ENCODE measurements at regions not wholly inside any gene's neighbourhood (a gene's known extent, or its start where the extent isn't known, plus 50 kb on each side); places are given as distances from the start of the nearest gene placed in this dataset.

DNA sequence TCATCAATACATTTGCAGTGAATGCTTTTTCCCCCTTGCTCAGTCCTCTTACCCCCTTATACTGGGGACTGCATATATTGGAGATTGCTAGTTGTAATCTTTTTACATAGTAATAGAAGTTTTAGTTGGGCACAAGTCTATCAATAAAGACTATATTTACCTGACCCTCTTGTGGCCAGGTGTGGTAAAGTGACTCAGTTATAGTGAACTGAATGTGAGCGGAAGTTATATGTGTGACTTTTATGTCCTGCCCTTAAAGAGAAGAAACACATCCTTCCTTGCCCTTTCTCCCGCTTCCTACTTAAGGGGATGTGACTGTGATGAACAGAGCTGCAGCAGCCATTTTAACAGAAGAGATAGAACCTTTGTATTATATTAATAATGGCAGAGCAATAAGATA lies 362.0 kb downstream of the METTL15 start:
- H3K4me2 ChIP-seq (ENCODE audit: low read depth, low read length, poor library complexity, severe bottlenecking), result no peak overlapping the region
- no peaks in the 10 kb centered on the region for H3K36me3 ChIP-seq (ENCODE audit: insufficient read depth, low read length)
- no peak overlapping the region for H3K9ac ChIP-seq (ENCODE audit: low read depth, low read length, poor library complexity, severe bottlenecking)
- H4K20me1 ChIP-seq (ENCODE audit: insufficient read depth, low read length, poor library complexity, severe bottlenecking), result no peaks in the 10 kb centered on the region
- H3K4me3 ChIP-seq (ENCODE audit: low read length, poor library complexity, severe bottlenecking), result no peak overlapping the region
- no peaks in the 10 kb centered on the region for H3K9me3 ChIP-seq (ENCODE audit: insufficient read depth, low read depth, low read length)
- H3K79me2 ChIP-seq (ENCODE audit: insufficient read depth, low read length), result no peaks in the 10 kb centered on the region
- no peaks in the 10 kb centered on the region for H3K9me2 ChIP-seq (replicated peaks; ENCODE audit: low read depth, low read length)
- H3K27me3 ChIP-seq (ENCODE audit: insufficient read depth, low read length, poor library complexity, severe bottlenecking), result no peaks in the 10 kb centered on the region
- TF ChIP-seq, protein P1, sequence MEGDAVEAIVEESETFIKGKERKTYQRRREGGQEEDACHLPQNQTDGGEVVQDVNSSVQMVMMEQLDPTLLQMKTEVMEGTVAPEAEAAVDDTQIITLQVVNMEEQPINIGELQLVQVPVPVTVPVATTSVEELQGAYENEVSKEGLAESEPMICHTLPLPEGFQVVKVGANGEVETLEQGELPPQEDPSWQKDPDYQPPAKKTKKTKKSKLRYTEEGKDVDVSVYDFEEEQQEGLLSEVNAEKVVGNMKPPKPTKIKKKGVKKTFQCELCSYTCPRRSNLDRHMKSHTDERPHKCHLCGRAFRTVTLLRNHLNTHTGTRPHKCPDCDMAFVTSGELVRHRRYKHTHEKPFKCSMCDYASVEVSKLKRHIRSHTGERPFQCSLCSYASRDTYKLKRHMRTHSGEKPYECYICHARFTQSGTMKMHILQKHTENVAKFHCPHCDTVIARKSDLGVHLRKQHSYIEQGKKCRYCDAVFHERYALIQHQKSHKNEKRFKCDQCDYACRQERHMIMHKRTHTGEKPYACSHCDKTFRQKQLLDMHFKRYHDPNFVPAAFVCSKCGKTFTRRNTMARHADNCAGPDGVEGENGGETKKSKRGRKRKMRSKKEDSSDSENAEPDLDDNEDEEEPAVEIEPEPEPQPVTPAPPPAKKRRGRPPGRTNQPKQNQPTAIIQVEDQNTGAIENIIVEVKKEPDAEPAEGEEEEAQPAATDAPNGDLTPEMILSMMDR (conservative IDR thresholded peaks at IDR 0.05; ENCODE audit: low read length), result no peak
- TF ChIP-seq EZH2phosphoT487 (IDR thresholded peaks at IDR 0.05; ENCODE audit: borderline replicate concordance), result no peak
- H2AFZ ChIP-seq (ENCODE audit: low read length), result no peak overlapping the region
- no peaks in the 10 kb centered on the region for H3F3A ChIP-seq (ENCODE audit: low read depth)
- H3K4me1 ChIP-seq (ENCODE audit: insufficient read depth, low read length, poor library complexity, severe bottlenecking), result no peaks in the 10 kb centered on the region

DNA sequence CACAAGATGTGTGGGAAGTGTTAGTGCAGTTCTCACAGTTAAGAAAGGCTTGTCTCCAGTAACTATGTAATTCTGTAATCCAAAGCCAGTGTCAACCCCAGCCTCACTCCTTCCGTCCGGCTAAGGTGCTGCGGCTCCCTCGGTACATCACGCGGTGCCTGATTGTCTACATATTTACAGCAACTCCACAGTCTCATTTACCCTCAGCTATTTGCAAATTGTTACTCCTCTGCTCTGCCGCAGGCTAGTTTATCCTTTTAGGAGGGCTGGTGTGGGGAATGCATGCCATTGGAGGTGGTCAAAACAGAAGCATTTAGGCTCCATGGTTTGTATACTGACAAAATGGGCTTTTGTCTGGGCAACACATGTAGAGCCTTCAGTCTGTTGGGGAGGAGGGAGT lies 358.3 kb downstream of the METTL15 start:
- no peak overlapping the region for H2AFZ ChIP-seq (ENCODE audit: low read length)
- H3K27me3 ChIP-seq (ENCODE audit: insufficient read depth, low read length, poor library complexity, severe bottlenecking), result no peaks in the 10 kb centered on the region
- no peaks in the 10 kb centered on the region for H3K79me2 ChIP-seq (ENCODE audit: insufficient read depth, low read length)
- no peak overlapping the region for H3K4me2 ChIP-seq (ENCODE audit: low read depth, low read length, poor library complexity, severe bottlenecking)
- H3K4me3 ChIP-seq (ENCODE audit: low read length, poor library complexity, severe bottlenecking), result no peak overlapping the region
- no peaks in the 10 kb centered on the region for H4K20me1 ChIP-seq (ENCODE audit: insufficient read depth, low read length, poor library complexity, severe bottlenecking)
- no peaks in the 10 kb centered on the region for H3K9me3 ChIP-seq (ENCODE audit: insufficient read depth, low read depth, low read length)
- H3K36me3 ChIP-seq (ENCODE audit: insufficient read depth, low read length), result no peaks in the 10 kb centered on the region
- no peaks in the 10 kb centered on the region for H3K4me1 ChIP-seq (ENCODE audit: insufficient read depth, low read length, poor library complexity, severe bottlenecking)
- no peak overlapping the region for H3K9ac ChIP-seq (ENCODE audit: low read depth, low read length, poor library complexity, severe bottlenecking)
- H3K9me2 ChIP-seq (replicated peaks; ENCODE audit: low read depth, low read length), result no peaks in the 10 kb centered on the region
- no peak for TF ChIP-seq EZH2phosphoT487 (IDR thresholded peaks at IDR 0.05; ENCODE audit: borderline replicate concordance)
- TF ChIP-seq, protein P1 (conservative IDR thresholded peaks at IDR 0.05; ENCODE audit: low read length), result no peak
- H3F3A ChIP-seq (ENCODE audit: low read depth), result no peaks in the 10 kb centered on the region

DNA sequence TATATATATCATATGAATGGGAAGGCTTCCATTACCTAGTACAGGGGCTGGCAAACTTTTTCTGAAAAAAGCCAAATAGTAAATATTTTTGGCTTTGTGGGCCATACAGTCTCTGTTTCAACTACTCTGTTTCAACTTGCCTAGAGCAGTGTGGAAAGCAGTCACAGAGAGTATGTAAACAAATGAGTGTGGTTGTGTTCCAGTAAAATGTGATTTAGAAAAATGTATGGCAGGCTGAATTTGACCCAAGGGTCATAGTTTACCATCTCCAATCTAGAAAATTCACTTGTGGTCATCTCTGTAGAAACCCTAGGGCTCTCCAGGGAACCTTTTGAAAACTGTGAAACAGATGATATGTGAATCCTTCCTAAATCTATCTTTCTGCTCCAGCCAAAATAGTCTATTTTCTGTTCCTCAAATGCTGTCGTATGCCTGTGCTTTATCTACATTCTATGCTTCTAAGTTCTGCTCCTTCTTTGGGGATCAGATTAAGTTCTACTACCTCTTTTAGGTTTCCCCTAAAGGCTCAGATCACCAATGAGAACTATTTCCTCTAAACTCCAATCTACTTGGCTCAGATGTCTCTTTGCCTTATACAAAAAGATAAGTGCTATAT lies 356.2 kb downstream of the METTL15 start:
- H3K79me2 ChIP-seq (ENCODE audit: insufficient read depth, low read length), result no peaks in the 10 kb centered on the region
- H3K27me3 ChIP-seq (ENCODE audit: insufficient read depth, low read length, poor library complexity, severe bottlenecking), result no peaks in the 10 kb centered on the region
- no peak overlapping the region for H2AFZ ChIP-seq (ENCODE audit: low read length)
- no peaks in the 10 kb centered on the region for H3K9me3 ChIP-seq (ENCODE audit: insufficient read depth, low read depth, low read length)
- no peaks in the 10 kb centered on the region for H3K9me2 ChIP-seq (replicated peaks; ENCODE audit: low read depth, low read length)
- no peaks in the 10 kb centered on the region for H4K20me1 ChIP-seq (ENCODE audit: insufficient read depth, low read length, poor library complexity, severe bottlenecking)
- no peaks in the 10 kb centered on the region for H3K36me3 ChIP-seq (ENCODE audit: insufficient read depth, low read length)
- no peak overlapping the region for H3K9ac ChIP-seq (ENCODE audit: low read depth, low read length, poor library complexity, severe bottlenecking)
- H3K4me1 ChIP-seq (ENCODE audit: insufficient read depth, low read length, poor library complexity, severe bottlenecking), result no peaks in the 10 kb centered on the region
- H3F3A ChIP-seq (ENCODE audit: low read depth), result no peaks in the 10 kb centered on the region
- no peak overlapping the region for H3K4me2 ChIP-seq (ENCODE audit: low read depth, low read length, poor library complexity, severe bottlenecking)
- TF ChIP-seq, protein P1 (conservative IDR thresholded peaks at IDR 0.05; ENCODE audit: low read length), result no peak
- TF ChIP-seq EZH2phosphoT487 (IDR thresholded peaks at IDR 0.05; ENCODE audit: borderline replicate concordance), result no peak
- no peak overlapping the region for H3K4me3 ChIP-seq (ENCODE audit: low read length, poor library complexity, severe bottlenecking)

All from Loucy (cell line).